Right lung (tissue), 2 donors: ENCODE measurements at regions not wholly inside any gene's neighbourhood (a gene's known extent, or its start where the extent isn't known, plus 50 kb on each side); places are given as distances from the start of the nearest gene placed in this dataset.
A peak's percentile ranks its signal among the peaks of the same experiment; 100 is the strongest.
"Not testable (repeated sequence)": the region's sequence is repeated elsewhere in the genome, so short reads cannot be mapped to it uniquely, and the experiment has no call there.

Experiments
- DNase-seq, 2 donors: peaks; one replicate each; pipeline ENCODE4 v3.0.0-alpha.2; 2013

DNA sequence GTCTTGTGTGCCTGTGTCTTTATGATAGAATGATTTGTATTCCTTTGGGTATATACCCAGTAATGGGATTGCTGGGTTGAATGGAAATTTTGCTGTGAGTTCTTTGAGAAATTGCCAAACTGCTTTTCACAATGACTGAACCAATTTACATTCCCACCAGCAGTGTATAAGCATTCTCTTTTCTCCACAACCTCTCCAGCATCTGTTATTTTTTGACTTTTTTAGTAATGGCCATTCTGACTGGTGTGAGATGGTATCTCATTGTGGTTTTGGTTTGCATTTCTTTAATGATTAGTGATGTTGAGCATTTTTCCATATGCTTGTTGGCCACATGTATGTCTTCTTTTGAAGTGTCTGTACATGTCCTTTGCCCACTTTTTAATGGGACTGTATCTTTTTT is 238.3 kb upstream of the ZEB2 start:
- not testable (repeated sequence) for DNase-seq

DNA sequence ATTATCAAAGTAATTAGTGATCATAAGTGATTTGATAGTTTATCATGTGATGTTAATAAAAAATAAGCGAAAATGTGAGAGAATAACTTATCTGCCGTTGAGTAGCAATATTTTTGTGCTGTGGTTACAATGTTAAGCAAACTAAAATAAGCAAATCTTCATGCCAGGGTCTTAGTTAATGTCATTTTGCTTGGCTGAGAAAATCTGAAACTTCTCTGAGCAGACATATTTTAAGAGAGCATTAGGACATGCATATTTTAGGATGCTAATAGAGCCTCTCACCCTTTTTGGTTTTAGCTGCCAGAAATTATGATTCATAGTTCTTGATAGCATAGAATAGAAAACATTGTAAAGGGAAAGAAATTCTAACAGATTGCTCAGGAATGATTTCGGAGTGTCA is 233.5 kb upstream of the ZEB2 start:
- no peak for DNase-seq

DNA sequence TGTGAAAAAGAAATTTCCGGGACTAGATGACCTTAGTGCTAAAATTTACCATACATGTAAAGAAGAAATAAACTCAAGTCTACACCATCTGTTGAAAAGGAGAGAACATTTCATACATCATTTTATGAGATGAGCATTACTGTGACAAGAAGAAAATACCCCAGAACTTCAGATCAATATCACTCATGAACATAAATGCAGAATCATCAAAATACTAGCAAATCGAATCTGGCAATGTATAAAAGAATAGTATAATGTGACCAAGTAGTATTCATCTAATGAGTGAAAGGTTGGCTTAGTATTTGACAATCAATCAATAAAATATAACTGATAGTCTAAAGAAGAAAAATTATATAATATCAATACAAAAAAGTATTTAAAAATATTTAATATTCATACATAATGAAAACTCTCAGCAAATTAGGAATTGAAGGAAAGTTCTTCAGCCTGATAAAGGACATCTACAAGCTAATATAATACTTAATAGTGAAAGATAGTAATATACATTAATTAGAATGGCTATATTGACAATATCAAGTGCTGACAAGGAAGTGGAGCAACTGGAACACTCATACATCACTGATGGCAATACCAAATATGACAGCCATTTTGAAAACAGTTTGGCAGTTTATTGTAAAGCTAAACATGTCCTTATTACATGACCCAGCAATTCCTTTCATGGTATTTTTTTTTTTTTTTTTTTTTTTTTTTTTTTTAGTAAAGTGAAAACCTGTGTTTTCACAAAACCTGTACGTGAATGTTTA is 231.4 kb upstream of the ZEB2 start:
- no peak for DNase-seq

DNA sequence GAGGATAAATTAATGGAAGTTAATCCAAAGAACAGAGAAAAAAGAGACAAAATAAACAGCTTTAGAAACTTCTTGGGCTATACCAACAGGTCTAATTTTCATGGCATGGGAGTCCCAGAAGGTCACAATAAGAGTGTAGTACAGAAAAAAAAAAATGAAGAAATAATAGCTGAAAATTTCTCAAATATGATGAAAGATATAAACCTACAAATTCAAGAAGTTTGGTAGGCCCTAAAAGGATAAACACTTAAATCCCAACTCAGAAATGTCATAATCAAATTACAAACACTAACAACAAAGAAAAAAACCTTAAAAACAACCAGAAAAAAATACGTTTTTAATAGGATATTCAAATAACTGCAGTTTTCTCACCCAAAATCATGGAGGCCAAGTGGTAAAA is 229.3 kb upstream of the ZEB2 start:
- no peak for DNase-seq

DNA sequence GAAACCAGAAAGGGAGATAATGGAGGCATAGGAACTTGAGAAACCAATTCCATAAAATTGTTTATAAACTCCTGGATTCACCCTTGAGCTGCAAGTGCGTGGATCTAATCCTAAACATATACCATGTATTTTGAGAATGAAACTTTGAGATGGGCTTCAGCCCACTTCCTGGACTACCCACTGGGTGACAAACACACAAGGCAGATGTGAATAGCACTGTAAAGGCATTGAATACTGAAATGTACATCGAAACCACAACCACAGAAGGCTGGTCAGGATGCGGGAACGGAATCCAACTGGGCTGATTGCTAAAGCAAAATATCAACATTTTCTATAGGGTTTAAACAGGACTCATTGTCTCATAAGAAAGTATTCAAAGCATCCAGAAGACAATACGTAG is 228.5 kb upstream of the ZEB2 start:
- no peak for DNase-seq

DNA sequence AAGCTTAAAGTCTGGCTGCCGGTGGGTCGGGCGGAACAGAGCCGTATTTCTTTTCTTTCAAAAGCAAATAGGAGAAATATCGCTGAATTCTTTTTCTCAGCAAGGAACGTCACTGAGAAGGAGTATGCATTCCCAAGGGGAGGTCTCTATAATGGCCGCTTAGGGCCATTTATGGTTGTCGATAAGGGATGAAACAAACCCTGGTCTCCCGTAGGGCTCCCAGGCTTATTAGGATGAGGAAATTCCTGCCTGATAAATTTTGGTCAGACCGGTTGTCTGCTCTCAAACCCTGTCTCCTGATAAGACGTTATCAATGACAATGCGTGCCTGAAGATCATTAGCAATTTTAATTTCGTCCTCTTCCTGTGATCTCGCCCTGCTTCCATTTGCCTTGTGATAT is 227.7 kb upstream of the ZEB2 start:
- no peak for DNase-seq

DNA sequence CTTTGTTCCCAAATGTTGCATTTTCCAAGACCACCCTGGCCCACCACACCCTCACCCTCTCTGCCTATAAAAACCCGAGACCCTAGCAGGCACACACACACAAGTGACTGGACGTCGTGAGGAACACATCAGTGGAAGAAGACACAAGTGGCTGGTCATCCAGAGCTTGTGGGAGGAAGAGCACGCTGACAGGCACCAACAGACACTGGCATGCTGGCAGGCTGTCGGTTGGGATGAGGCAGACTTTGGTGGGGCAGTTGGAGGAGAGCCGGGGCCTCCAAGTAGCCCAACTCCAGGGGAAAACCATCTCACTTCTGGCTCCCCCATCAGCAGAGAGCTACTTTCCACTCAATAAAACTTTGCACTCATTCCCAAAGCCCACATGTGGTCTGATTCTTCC is 225.5 kb upstream of the ZEB2 start:
- no peak for DNase-seq

DNA sequence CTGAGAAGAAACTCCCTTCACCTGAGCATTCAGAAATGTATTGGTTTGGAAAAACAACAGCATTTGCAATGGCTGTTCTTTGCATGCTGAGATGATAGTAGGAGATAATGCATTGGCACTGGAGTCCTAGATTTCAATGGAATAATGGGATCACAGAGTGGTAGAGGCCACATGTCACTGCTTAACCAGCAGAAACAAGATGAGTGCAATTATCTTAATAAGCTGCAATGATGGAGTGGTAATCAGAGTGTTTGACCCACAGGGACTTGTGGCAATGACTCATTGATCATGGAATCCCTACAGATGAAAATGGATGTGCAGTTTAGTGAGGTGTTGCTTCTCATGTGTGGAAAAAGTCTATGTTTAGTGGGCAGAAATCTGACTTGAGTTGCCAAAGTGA is 218.8 kb upstream of the ZEB2 start:
- no peak for DNase-seq

DNA sequence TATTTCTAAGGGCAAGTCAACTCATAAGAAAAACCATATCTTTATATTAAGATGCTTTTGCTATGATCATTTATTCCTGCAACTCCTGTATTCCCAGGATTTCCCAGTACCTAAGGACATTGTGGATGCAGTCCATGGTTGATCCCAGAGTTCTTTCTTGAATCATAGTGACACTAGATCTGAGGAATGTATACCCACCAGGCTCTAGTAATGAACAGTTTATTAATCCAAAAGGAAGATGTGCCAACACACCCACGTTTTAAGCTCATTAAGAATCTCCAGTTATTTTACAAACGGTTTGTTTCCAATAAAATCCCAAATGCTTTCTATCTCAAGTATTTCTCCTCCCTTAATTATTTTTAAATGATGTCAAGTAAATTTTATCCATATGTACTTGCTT is 210.8 kb upstream of the ZEB2 start:
- DNase-seq, result no peak

DNA sequence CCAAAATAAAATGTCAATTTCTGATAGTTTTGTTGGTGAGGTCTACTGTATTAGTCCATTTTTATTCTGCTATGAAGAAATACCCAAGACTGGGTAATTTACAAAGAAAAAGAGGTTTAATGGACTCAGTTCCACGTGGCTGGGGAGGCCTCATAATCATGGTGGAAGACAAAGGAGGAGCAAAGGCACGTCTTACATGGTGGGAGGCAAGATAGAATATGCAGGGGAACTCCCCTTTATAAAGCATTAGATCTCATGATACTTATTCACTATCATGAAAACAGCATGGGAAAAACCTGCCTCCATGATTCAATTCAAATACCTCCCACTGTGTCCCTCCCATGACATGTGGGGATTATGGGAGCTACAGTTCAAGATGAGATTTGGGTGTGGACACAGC is 204.5 kb upstream of the ZEB2 start:
- DNase-seq, result not testable (repeated sequence)

DNA sequence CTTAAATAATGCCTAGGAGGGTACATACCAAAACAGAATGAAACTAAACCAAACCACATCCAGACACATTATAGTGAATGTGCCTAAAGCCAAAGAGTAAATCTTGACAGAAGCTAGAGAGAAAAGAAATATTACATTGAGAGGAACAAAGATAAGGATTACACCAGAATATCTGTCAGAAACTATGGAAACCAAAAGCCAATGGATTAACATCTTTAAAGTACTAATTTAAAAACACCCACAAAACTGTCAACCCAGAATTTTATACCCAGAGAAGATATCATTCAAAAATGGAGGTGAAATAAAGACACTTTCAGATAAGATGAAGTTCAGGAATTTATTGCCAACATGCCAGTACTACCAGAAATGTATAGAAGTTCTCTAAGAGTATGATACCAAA is 198.5 kb upstream of the ZEB2 start:
- no peak for DNase-seq

DNA sequence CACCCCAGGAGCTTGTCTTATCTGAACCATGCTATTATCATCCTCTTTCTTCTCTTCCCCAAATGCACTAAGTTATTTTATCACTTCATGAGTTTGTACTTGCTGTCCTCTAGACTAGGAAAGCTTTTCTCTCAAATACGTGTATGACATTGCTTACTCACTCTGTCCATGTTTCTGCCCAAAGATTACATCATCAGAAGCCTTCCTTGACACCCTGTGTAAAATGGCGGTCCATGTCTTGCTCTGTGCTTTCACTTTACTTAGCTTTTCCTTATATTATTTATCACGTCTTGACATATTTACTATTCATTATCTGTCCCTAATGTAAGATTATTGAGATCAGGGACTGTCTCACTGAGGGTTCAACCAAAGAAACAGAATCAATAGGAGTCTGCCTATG is 196.1 kb upstream of the ZEB2 start:
- no peak for DNase-seq

DNA sequence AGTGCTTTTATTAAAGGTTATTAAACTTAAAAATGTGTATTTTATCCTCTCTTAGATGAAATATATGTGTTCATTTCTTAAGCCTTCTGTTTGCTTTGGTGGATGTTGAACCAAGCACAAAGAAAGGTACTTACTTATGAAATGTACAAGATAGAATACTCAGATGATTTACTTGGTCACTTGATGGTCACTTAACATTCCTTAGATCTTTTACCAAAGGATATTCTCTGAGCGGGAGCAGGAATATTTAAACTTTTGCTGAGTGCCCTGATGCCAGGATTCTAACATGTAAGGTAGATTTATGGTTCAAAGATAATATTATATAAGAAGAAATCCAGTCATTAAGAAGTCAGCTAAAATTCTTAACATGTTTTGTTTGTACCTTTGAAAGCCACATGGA is 193.5 kb upstream of the ZEB2 start:
- DNase-seq, result no peak

DNA sequence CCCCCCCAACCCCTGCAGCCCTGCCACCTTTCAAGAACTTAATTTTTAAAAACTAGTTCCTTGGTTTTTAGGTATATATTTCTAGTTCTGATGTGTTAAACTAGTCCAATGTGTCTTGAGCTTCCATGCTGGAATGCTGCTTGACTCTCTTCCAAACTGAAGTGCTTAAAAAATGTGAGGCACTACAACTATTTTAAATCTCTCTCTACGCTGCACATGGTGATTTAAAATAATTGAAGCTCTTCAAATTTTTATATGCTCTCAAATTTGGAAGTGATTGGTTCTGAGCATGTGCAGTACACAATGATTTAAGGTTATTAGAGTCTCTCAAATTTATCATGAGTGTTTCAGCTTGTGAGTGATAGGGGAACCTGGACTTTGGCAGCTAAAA is 192.6 kb upstream of the ZEB2 start:
- DNase-seq, result peak in 1 of 2 donors; percentile 8

DNA sequence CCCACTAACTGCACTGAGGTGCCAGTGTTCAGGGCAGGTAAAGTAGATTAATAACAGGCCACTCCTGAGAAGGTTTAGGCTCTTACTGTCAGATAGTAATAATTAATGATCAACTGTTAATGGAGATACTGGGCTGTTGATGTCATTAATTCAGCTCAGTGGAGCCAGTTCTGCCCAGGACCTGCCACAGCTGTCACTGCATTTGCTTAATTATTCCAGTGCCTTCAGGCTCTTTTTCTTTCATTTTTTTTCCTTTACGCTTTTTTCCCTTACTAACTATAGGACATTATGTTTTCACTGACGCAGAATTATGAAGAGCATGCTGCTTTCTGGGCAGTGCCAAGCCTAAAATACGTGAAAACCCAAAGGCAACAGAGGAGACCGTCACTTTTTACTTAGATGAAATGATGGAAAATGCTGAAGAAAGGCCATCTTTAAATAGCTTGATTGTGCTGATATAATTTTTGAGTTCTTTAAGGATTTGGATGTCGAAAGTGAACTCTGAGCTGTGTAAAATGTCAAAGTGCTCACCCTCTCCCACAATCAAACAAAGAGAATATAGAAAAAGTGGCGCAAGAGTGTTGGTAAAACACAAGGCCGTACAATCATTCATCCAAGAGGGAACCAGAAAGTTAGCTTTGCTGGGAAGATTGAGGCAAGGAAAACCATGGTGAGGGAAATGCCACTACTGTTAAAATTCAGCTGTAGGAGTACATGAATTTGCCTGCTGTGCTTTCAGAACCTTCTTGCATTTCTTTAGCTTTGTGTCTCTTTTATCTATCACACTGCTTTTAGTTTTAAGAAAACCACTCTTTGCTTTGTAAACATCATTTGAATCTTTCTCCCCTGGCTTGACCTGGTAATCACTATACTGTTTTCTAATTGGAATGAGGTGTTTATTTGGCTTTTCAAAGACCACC is 192.0 kb upstream of the ZEB2 start:
- no peak for DNase-seq

DNA sequence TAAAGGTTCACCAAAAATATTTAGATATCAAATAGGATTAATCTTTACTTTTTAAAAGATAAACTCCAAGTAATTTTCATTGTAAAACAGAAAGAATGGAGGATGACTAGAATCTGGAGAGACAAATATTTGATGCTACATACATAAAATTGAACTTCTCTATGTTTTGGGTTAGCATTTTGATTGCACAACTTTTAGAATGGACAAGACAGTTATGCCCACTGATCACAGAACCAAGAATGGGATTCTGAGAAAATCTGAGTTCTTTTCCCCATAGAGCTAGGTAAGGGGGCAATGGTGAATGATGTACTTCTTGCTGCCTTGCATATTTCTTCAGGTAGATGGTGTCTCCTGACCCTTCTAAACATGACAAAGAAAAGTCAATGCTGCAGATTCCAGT is 191.2 kb upstream of the ZEB2 start:
- no peak for DNase-seq

DNA sequence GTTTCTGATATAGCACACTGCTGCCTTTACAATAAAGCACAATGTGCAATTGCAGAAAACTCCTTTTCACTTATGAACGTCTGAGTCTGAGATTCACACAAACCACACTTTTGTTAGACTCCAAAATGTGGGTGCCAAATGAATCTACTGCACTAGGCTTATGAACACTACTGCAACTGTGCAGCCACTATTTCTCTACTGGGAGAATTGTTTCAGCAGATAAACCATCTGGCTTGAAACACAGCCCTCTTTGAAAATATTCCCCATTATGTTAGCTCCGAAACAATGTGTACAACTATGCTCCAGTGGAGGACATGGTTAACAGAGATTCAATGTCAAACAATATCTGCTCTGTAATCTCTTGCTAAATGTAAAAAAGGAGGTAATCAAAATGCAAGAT is 188.7 kb upstream of the ZEB2 start:
- DNase-seq, result no peak

DNA sequence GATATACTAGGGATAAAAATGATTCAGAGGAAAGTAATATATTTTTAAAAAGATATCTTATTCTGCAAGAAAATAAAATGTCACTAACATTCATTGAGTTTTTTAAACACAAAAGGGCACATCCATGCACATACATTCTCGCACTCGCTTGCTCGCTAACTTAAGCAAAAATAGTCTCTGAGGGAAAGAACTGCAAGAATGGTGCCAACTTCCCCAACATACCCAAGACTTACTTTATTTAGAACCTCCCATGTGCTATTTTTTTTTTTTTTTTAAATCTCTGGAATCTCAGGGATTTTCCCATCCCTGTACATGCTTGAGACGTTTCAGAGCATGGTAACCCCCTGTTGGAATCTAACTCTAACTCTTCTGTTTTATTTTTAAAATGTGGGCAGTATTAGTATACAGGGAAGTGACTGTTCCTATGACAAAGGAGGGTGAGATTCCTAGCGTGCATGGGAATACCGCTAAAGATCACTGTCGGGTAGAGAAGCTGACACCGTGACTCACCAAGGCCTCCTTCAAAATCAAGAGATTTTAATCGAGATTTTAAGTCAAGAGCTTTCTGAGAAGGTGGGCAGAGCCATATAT is 187.9 kb upstream of the ZEB2 start:
- DNase-seq, result no peak

DNA sequence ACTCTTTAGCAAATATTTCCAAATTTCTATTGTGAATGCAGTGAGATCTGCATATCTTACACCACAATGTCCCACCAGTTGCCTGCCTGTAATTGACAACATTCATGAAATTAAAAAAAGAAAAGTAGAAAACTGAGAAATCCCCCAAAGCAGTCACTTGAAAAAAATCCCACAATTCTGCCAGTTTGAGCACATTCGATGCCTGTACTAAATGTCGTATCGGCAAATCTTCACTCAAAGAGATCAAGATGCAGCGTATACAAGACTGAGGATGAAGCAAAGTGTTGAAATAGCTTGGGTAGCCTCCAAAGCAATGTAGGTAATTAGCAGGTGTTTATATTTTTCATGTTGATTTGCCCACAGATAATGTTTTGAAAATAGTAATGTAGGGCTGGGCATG is 186.7 kb upstream of the ZEB2 start:
- no peak for DNase-seq

DNA sequence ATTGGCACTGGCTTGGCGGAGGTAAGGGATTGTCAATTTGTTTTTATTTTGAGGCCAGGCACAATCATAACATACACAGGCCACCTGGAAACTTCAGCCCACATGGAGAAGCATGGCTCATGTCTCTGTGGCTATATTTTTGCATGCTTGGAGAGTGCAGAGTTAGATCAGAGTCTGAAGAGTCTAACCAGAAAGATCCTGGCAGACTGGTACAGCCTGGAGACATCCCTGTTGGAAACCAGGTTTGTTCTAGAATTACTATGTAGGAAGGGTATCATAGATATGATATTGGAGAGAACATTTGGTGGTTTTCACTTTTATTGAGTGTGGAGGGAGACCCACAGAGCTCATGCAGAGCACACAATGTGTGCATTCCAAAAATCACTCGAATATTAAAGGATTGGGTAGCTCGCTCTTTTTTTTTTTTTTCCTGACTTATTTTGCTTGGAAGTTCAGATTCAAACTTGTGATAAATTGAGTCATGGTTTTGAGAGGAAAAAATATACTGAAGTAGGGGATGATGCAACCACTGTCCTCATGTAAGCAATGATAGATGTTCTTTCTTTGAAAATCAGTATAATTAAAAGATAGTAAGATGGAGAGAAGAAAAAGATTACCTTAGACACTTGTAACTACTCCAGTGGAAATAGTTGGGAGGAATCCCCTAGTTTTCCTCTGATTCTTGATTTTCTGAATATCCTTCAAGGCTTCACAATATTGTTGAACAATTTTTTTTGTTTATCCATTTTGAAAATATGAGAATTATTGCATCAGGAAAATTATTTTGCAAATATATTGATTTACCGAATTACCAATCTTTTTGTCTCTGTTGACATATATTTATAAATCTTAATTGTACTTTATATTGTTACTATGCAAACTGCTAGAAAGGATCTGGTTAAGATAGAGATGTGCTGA is 185.7 kb upstream of the ZEB2 start:
- DNase-seq, result no peak

DNA sequence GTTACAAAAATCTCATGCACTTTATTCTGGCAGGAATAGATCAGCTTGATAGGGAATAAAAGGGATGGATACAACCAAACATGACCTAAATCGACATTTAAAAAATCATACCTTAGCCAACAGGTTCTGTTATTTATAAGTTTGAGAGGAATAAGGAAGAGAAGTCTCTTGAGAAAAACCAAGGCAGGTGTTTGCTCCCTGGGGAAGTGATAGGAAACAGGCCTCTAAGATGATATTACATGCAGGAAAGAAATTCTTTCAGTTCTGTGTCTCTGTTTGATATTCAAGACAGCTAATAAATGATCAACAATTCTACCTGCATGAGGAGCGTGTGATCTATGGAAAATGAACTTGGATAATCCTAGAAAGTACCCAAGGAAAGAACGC is 184.8 kb upstream of the ZEB2 start:
- no peak for DNase-seq
